ENCODE measurements at regions not wholly inside any gene's neighbourhood (a gene's known extent, or its start where the extent isn't known, plus 50 kb on each side); places are given as distances from the start of the nearest gene placed in this dataset.
"Not testable (repeated sequence)": the region's sequence is repeated elsewhere in the genome, so short reads cannot be mapped to it uniquely, and the experiment has no call there.

GRCh38 chr18:46196627-46197243 is 92.5 kb downstream of the HAUS1 start:
- Histone ChIP-seq H3K27ac (no peak overlapping the region), H3K36me3 (no peaks in the 10 kb centered on the region), H3K4me3 (no peak overlapping the region), H3K27me3 (no peaks in the 10 kb centered on the region), H3K4me1 (peaks cover 15% of the 10 kb centered on the region), H3K9me3 (no peaks in the 10 kb centered on the region)
- intact Hi-C loops (cut with DNase I) = no loop called here
- no peak for DNase-seq (ENCODE audit: extremely low spot score in 2 of 2)
- TF ChIP-seq POLR2AphosphoS5 (IDR thresholded peaks at IDR 0.05; ENCODE audit: insufficient read depth in 1 of 2, low read depth in 1 of 2) (no peak), POLR2A (IDR thresholded peaks at IDR 0.05) (no peak), CTCF (IDR thresholded peaks at IDR 0.05) (no peak)

GRCh38 chr18:46199515-46200147 is 95.4 kb downstream of the HAUS1 start:
- no peaks in the 10 kb centered on the region for H3K9me3 ChIP-seq
- no peak overlapping the region for H3K27ac ChIP-seq
- no peak for DNase-seq (ENCODE audit: extremely low spot score in 2 of 2)
- no peak for TF ChIP-seq POLR2A (IDR thresholded peaks at IDR 0.05)
- no peak for TF ChIP-seq CTCF (IDR thresholded peaks at IDR 0.05)
- no peak for TF ChIP-seq POLR2AphosphoS5 (IDR thresholded peaks at IDR 0.05; ENCODE audit: insufficient read depth in 1 of 2, low read depth in 1 of 2)
- no peaks in the 10 kb centered on the region for H3K27me3 ChIP-seq
- no peak overlapping the region for H3K4me3 ChIP-seq
- H3K4me1 ChIP-seq = peaks cover 29% of the 10 kb centered on the region
- no peaks in the 10 kb centered on the region for H3K36me3 ChIP-seq
- intact Hi-C loops (cut with DNase I) = no loop called here

- intact Hi-C loops (cut with DNase I); H3K27ac ChIP-seq: not testable (repeated sequence)
- H3K4me1 ChIP-seq = peaks cover 29% of the 10 kb centered on the region
Observed at GRCh38 chr18:46200178-46201055, 96.2 kb downstream of the HAUS1 start.

GRCh38 chr18:46204143-46204542 is 100.0 kb downstream of the HAUS1 start:
- no peaks in the 10 kb centered on the region for H3K27me3 ChIP-seq

More at GRCh38 chr18:46200178-46201055, 96.2 kb downstream of the HAUS1 start:
- not testable (repeated sequence) for H3K27me3 ChIP-seq; H3K36me3 ChIP-seq; H3K4me3 ChIP-seq; DNase-seq (ENCODE audit: extremely low spot score in 2 of 2); H3K9me3 ChIP-seq

More at GRCh38 chr18:46204143-46204542, 100.0 kb downstream of the HAUS1 start:
- Histone ChIP-seq H3K4me1 (peaks cover 22% of the 10 kb centered on the region), H3K36me3 (no peaks in the 10 kb centered on the region), H3K4me3 (no peak overlapping the region), H3K27ac (no peak overlapping the region), H3K9me3 (no peaks in the 10 kb centered on the region)
- DNase-seq (ENCODE audit: extremely low spot score in 2 of 2) = no peak
- intact Hi-C loops (cut with DNase I) = no loop called here
- TF ChIP-seq CTCF (IDR thresholded peaks at IDR 0.05) = no peak
- TF ChIP-seq POLR2A (IDR thresholded peaks at IDR 0.05) = no peak
- TF ChIP-seq POLR2AphosphoS5 (IDR thresholded peaks at IDR 0.05; ENCODE audit: insufficient read depth in 1 of 2, low read depth in 1 of 2) = no peak

Data from vagina (tissue), 2 donors.